Tibial artery (tissue), 4 donors: ENCODE measurements at regions not wholly inside any gene's neighbourhood (a gene's known extent, or its start where the extent isn't known, plus 50 kb on each side); places are given as distances from the start of the nearest gene placed in this dataset.
"Not testable (repeated sequence)": the region's sequence is repeated elsewhere in the genome, so short reads cannot be mapped to it uniquely, and the experiment has no call there.

Experiments used
- DNase-seq, 2 donors: peaks; one replicate each; pipeline ENCODE4 v3.0.0-alpha.2; 2019
- H3K27ac ChIP-seq, 2 donors: fragments of 200-600 bp; sonication (generic) in 1 of 2; 1 replicate in 1 of 2; 2 replicates in 1 of 2; pipeline ENCODE4 v1.5.1; 2018 to 2019; ENCODE audit warnings: mild to moderate bottlenecking in 1 of 2
- H3K27me3 ChIP-seq, 2 donors: fragments of 200-600 bp; sonication (generic) in 1 of 2; one replicate each; pipeline versions ENCODE4 v1.5.1 to v1.6.0; 2016 to 2019
- H3K36me3 ChIP-seq, 3 donors: fragments of 200-600 bp; sonication (generic) in 2 of 3; one replicate each; pipeline ENCODE4 v1.5.1; 2016 to 2019; ENCODE audit warnings: mild to moderate bottlenecking in 2 of 3
- H3K4me1 ChIP-seq, 4 donors: fragments of 200-600 bp; sonication (generic) in 2 of 4; 1 replicate in 3 of 4; 2 replicates in 1 of 4; pipeline ENCODE4 v1.5.1; 2016 to 2019
- H3K4me3 ChIP-seq, 2 donors: fragments of 200-600 bp; sonication (generic) in 1 of 2; 1 replicate in 1 of 2; 2 replicates in 1 of 2; pipeline ENCODE4 v1.5.1; 2018 to 2019; ENCODE audit warnings: mild to moderate bottlenecking in 2 of 2
- H3K9me3 ChIP-seq, 3 donors: fragments of 200-600 bp; sonication (generic) in 1 of 3; one replicate each; pipeline ENCODE4 v1.5.1; 2016 to 2019
- CTCF ChIP-seq, 2 experiments: fragments of 200-600 bp in 1 of 2; fragments of 450-650 bp in 1 of 2; IDR thresholded peaks; one replicate each; pipeline ENCODE4 v1.5.1; 2017 to 2019; ENCODE audit warnings: antibody characterized with exemption in 2 of 2, mild to moderate bottlenecking in 1 of 2, moderate library complexity in 1 of 2
- intact Hi-C: fragments of 100-400 bp; cut with DNase I; formaldehyde crosslinking; loops from one replicate; pipeline ENCODE4 v1.15.0; 2023; ENCODE audit warnings: low total_unique reads

- H3K36me3 ChIP-seq, result no peaks in the 10 kb centered on the region
- DNase-seq, result no peak
- H3K27me3 ChIP-seq, result no peaks in the 10 kb centered on the region
- no peak for TF ChIP-seq CTCF (IDR thresholded peaks at IDR 0.05)
- H3K4me3 ChIP-seq, result no peak overlapping the region
- intact Hi-C loops, result no loop called here
- no peaks in the 10 kb centered on the region for H3K4me1 ChIP-seq
- H3K27ac ChIP-seq, result no peak overlapping the region
- no peaks in the 10 kb centered on the region for H3K9me3 ChIP-seq
Measured at GRCh38 chr5:120122703-120123102, 341.4 kb upstream of the PRR16 start.

DNA sequence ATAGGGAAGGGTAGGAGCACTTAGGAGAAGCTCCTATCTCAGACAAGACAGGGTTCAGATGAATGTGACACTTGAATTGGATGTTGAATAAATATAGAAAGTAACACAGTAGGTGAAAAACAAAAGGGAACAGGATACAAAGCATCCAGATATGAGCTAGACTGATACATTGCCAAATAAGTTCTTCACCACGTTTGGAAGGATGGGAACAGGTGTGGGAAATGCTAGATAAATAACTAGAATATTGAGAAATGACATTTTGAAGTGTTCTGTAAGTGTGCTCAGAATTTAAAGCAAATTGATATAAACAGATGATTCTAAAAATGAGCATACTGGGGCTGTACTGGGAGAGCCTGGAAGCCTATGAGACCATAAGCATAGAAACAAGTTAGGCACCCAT is 340.1 kb upstream of the PRR16 start:
- no peaks in the 10 kb centered on the region for H3K4me1 ChIP-seq
- no peaks in the 10 kb centered on the region for H3K36me3 ChIP-seq
- DNase-seq, result no peak
- H3K27me3 ChIP-seq, result no peaks in the 10 kb centered on the region
- intact Hi-C loops, result no loop called here
- H3K27ac ChIP-seq, result no peak overlapping the region
- no peak overlapping the region for H3K4me3 ChIP-seq
- H3K9me3 ChIP-seq, result peaks cover 0 to 5% (median 0%) of the 10 kb centered on the region in 3 donors
- TF ChIP-seq CTCF (IDR thresholded peaks at IDR 0.05), result no peak

- no peak for TF ChIP-seq CTCF (IDR thresholded peaks at IDR 0.05)
- no peaks in the 10 kb centered on the region for H3K36me3 ChIP-seq
- H3K4me3 ChIP-seq, result no peak overlapping the region
- H3K27ac ChIP-seq, result no peak overlapping the region
- intact Hi-C loops, result no loop called here
- no peaks in the 10 kb centered on the region for H3K4me1 ChIP-seq
- no peak for DNase-seq
- peaks cover 0 to 5% (median 0%) of the 10 kb centered on the region in 3 donors for H3K9me3 ChIP-seq
- no peaks in the 10 kb centered on the region for H3K27me3 ChIP-seq
Measured at GRCh38 chr5:120124961-120125360, 339.1 kb upstream of the PRR16 start.

DNA sequence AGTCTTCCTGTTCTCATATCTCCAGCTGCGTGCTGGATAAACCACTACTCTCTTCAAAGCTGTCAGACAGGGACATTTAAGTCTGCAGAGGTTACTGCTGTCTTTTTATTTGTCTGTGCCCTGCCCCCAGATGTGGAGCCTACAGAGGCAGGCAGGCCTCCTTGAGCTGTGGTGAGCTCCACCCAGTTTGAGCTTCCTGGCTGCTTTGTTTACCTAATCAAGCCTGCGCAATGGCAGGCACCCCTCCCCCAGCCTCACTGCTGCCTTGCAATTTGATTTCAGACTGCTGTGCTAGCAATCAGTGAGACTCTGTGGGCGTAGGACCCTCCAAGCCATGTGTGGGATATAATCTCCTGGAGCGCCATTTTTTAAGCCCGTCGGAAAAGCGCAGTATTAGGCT is 331.8 kb upstream of the PRR16 start:
- intact Hi-C loops, H3K4me1 ChIP-seq, H3K27ac ChIP-seq, DNase-seq, H3K27me3 ChIP-seq, H3K9me3 ChIP-seq, H3K36me3 ChIP-seq, H3K4me3 ChIP-seq: not testable (repeated sequence)

DNA sequence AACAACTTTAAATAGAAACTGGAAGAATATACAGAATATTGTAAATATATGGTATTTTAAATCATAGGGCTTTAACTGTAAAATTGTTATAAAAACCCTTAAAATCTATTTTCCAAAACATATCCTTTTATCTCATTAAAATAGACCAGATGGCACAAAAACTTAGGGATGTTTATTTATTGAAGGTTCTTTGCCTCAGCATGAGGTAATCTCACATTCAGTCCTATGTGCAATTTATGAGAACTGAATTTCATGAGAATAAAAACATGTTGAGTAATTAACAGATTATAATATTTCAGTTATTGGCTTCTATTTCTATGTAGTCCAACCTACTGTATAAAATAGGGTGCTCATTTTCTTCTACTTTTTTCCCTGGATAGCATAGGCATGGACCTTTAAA is 329.2 kb upstream of the PRR16 start:
- Histone ChIP-seq H3K4me1 (peaks cover 0 to 15% (median 8%) of the 10 kb centered on the region in 4 donors), H3K27me3 (no peaks in the 10 kb centered on the region), H3K36me3 (no peaks in the 10 kb centered on the region), H3K4me3 (no peak overlapping the region), H3K27ac (no peak overlapping the region), H3K9me3 (no peaks in the 10 kb centered on the region)
- no peak for DNase-seq
- intact Hi-C loops, result no loop called here
- no peak for TF ChIP-seq CTCF (IDR thresholded peaks at IDR 0.05)

GRCh38 chr5:120137582-120137981 is 326.5 kb upstream of the PRR16 start:
- no peaks in the 10 kb centered on the region for H3K9me3 ChIP-seq
- no peak for DNase-seq
- H3K4me1 ChIP-seq, result peaks cover 0 to 19% (median 10%) of the 10 kb centered on the region in 4 donors
- intact Hi-C loops, result no loop called here
- TF ChIP-seq CTCF (IDR thresholded peaks at IDR 0.05), result no peak
- H3K27ac ChIP-seq, result peak overlapping the region in 1 of 2 donors; percentile 62
- H3K27me3 ChIP-seq, result no peaks in the 10 kb centered on the region
- H3K36me3 ChIP-seq, result no peaks in the 10 kb centered on the region
- H3K4me3 ChIP-seq, result no peak overlapping the region
